GM12878 (cell line): ENCODE measurements at regions not wholly inside any gene's neighbourhood (a gene's known extent, or its start where the extent isn't known, plus 50 kb on each side); places are given as distances from the start of the nearest gene placed in this dataset.

Experiments
- ATAC-seq: fragments of 200-7000 bp; cut with Tn5 transposase; 3 replicates; pipeline ENCODE4 v1.9.1; 2020; ENCODE audit warnings: mild to moderate bottlenecking, moderate library complexity
- BruUV-seq: library from RNA; stranded (reverse); fragments of 400-500 nt; replicated peaks from 2 replicates; lab custom pipeline; 2021; lab: Mats Ljungman, UMichigan
- CTCF ChIA-PET: fragments of 300-600 bp; sonication (Branson Sonifier 250); formaldehyde crosslinking; extraction: SDS; loops from one replicate; lab custom pipeline; 2021; ENCODE audit warnings: inconsistent platforms; lab: Yijun Ruan, JAX
- POLR2A ChIA-PET: fragments of 350-600 bp; formaldehyde crosslinking; extraction: SDS; loops from one replicate; lab custom pipeline; 2021; ENCODE audit warnings: inconsistent platforms; lab: Charles Lee
- RAD21 ChIA-PET: fragments of 300-600 bp; sonication (Branson Sonifier 250); formaldehyde crosslinking; loops from one replicate; lab custom pipeline; 2023; ENCODE audit warnings: antibody characterized with exemption; ENCODE audit not compliant: unreplicated experiment; lab: Charles Lee
- SMC1A ChIA-PET: fragments of 300-600 bp; sonication (Branson Sonifier 250); formaldehyde crosslinking; loops from one replicate; lab custom pipeline; 2023; ENCODE audit not compliant: unreplicated experiment, uncharacterized antibody; lab: Charles Lee
- DNase-seq: peaks from one replicate; pipeline ENCODE4 v3.0.0-alpha.2; 2011; ENCODE audit warnings: low read depth, low spot score
- FAIRE-seq: peaks from 3 replicates; lab custom pipeline; 2011; peaks lifted over from hg19 to GRCh38; lab: Jason Lieb, UNC
- H2AFZ ChIP-seq: 2 replicates; pipeline ENCODE4 v1.6.0; 2011; ENCODE audit warnings: low read depth, low read length, control low read depth; ENCODE audit not compliant: control insufficient read depth
- H3K27ac ChIP-seq: 2 replicates; pipeline ENCODE4 v1.5.1; 2011; ENCODE audit warnings: control low read depth; ENCODE audit not compliant: control insufficient read depth, insufficient read depth
- H3K27me3 ChIP-seq, 2 experiments: replicated peaks in 1 of 2; 2 replicates each; pipeline versions ENCODE4 v1.6.0 to v1.6.1; 2011; ENCODE audit warnings: low read length in 1 of 2; ENCODE audit not compliant: control insufficient read depth in 2 of 2, insufficient read depth in 2 of 2
- H3K36me3 ChIP-seq, 2 experiments: 2 replicates each; pipeline ENCODE4 v1.5.1; 2011; ENCODE audit warnings: low read length in 1 of 2; ENCODE audit not compliant: control insufficient read depth in 2 of 2, insufficient read depth in 2 of 2
- H3K4me1 ChIP-seq: 2 replicates; pipeline ENCODE4 v1.6.1; 2011; ENCODE audit warnings: mild to moderate bottlenecking, low read length, moderate library complexity, mixed read lengths; ENCODE audit not compliant: control insufficient read depth, insufficient read depth
- H3K4me2 ChIP-seq: 2 replicates; pipeline ENCODE4 v1.6.0; 2011; ENCODE audit warnings: control low read depth; ENCODE audit not compliant: control insufficient read depth, insufficient read depth
- H3K4me3 ChIP-seq: fragments of 200-600 bp; sonication (generic); 2 replicates; pipeline ENCODE4 v1.5.1; 2016
- H3K79me2 ChIP-seq: 2 replicates; pipeline ENCODE4 v1.6.0; 2011; ENCODE audit warnings: low read length; ENCODE audit not compliant: control insufficient read depth, insufficient read depth
- H3K9ac ChIP-seq: 2 replicates; pipeline ENCODE4 v1.8.0; 2011; ENCODE audit warnings: low read length, control low read depth, mixed read lengths; ENCODE audit not compliant: control insufficient read depth, insufficient read depth
- H3K9me3 ChIP-seq: replicated peaks from 3 replicates; pipeline ENCODE4 v1.5.1; 2011; ENCODE audit warnings: mild to moderate bottlenecking, low read length; ENCODE audit not compliant: control insufficient read depth, insufficient read depth
- H4K20me1 ChIP-seq: 2 replicates; pipeline ENCODE4 v1.6.0; 2011; ENCODE audit not compliant: control insufficient read depth, insufficient read depth
- BCL11A ChIP-seq: IDR thresholded peaks from 2 replicates; pipeline ENCODE4 v1.6.1; 2011; ENCODE audit warnings: low read depth, low read length
- BMI1 ChIP-seq: fragments of 450-650 bp; IDR thresholded peaks from 2 replicates; pipeline ENCODE4 v1.6.1; 2016; ENCODE audit warnings: mild to moderate bottlenecking, moderate library complexity, borderline replicate concordance
- IRF3 ChIP-seq: fragments of 450-650 bp; IDR thresholded peaks from 2 replicates; pipeline ENCODE4 v1.6.1; 2014; ENCODE audit warnings: mild to moderate bottlenecking
- KDM1A ChIP-seq: fragments of 200-600 bp; sonication (generic); IDR thresholded peaks from 2 replicates; pipeline ENCODE4 v1.6.1; 2016; ENCODE audit warnings: borderline replicate concordance
- NFYA ChIP-seq: IDR thresholded peaks from 2 replicates; pipeline ENCODE4 v1.6.1; 2011; ENCODE audit warnings: low read depth, mild to moderate bottlenecking, low read length, improper control_type of control experiment, borderline replicate concordance
- RCOR1 ChIP-seq: conservative IDR thresholded peaks from 2 replicates; pipeline ENCODE4 v1.6.1; 2012; ENCODE audit warnings: low read depth, low read length, improper control_type of control experiment
- SREBF1 ChIP-seq: IDR thresholded peaks from 2 replicates; pipeline ENCODE4 v1.6.1; 2012; ENCODE audit warnings: mild to moderate bottlenecking, low read length
- SREBF2 ChIP-seq: IDR thresholded peaks from 2 replicates; pipeline ENCODE4 v1.6.1; 2012; ENCODE audit warnings: mild to moderate bottlenecking, low read length
- STAT3 ChIP-seq: IDR thresholded peaks from 2 replicates; pipeline ENCODE4 v1.6.1; 2011; ENCODE audit warnings: low read depth, low read length, improper control_type of control experiment
- WGBS: methylation state at CpG from one replicate; pipeline ENCODE4 v1.1.6; 2016; ENCODE audit warnings: low lambda C conversion rate; ENCODE audit not compliant: insufficient replicate concordance, insufficient coverage; ENCODE audit errors: missing lambda C conversion rate; 5-methylcytosine and 5-hydroxymethylcytosine counted together
- in situ Hi-C: fragments of 300-500 bp; cut with MboI; formaldehyde crosslinking; loops from 9 replicates; pipeline ENCODE4 v1.14.3; 2018; ENCODE audit warnings: mixed read lengths
- intact Hi-C: fragments of 100-400 bp; cut with micrococcal nuclease; formaldehyde crosslinking; loops from one replicate; pipeline ENCODE4 v1.14.2; 2022; ENCODE audit not compliant: unreplicated experiment
- TF ChIP-seq, protein P1 (sequence below): IDR thresholded peaks from 2 replicates; pipeline ENCODE4 v1.6.1; 2012; ENCODE audit warnings: low read depth, low read length, improper control_type of control experiment
- TF ChIP-seq, protein P2 (sequence below): fragments of 150-350 bp; IDR thresholded peaks from 2 replicates; pipeline ENCODE4 v1.6.1; 2016; ENCODE audit warnings: low read depth, low read length

DNA sequence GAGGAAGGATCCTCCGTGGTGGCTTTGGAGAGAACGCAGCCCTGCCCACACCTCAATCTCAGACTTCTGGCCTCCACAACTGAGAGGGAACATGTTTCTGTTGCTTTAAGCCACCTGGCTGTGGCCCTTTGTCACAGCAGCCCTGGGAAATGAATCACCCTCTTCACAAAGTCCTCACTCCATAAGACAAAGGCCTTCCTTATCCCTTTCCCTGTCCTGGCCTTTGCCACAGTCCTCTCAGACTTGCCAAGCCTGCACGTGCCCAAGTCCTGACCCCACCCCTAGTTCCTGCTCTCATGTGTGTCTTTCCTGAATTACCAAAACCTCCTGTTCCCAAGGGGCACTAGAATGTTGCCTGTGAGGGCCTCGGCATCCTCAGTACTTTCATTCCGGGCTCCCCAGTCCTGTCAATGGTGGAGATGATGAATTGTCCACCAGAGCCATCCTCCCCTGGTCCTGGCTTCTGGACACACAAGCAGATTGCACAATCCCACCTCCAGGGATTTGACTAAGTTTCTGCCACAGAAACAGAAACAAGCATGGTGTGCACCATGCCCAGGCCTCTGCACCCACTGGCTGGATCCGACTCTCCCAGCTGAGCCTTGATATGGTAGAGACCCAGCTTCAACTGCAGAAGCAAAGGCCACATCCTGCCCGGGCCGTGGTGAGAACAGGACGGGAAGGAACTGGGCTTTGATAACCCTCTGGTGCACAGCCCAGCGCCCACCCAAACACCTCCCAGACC is 232.6 kb upstream of the PDE10A start:
- H2AFZ ChIP-seq: no peak overlapping the region
- in situ Hi-C loops (no loop called here), intact Hi-C loops (no loop called here)
- no TSS peak for BruUV-seq
- H3K9me3 ChIP-seq: no peaks in the 10 kb centered on the region
- RAD21 ChIA-PET: no interaction called here
- ATAC-seq: no peak
- SMC1A ChIA-PET: interaction anchor here (1.0 kb wide), 1 partner anchor 18 kb away, joined by 3 read pairs; no protein-coding TSS in a partner anchor
- CTCF ChIA-PET: no interaction called here
- no peaks in the 10 kb centered on the region for H3K27me3 ChIP-seq
- POLR2A ChIA-PET: no interaction called here
- no peak overlapping the region for H3K9ac ChIP-seq
- 6% methylated on average over 10 of the region's 10 CpGs for WGBS
- TF ChIP-seq STAT3 (no peak), KDM1A (no peak)
- TF ChIP-seq, protein P1, sequence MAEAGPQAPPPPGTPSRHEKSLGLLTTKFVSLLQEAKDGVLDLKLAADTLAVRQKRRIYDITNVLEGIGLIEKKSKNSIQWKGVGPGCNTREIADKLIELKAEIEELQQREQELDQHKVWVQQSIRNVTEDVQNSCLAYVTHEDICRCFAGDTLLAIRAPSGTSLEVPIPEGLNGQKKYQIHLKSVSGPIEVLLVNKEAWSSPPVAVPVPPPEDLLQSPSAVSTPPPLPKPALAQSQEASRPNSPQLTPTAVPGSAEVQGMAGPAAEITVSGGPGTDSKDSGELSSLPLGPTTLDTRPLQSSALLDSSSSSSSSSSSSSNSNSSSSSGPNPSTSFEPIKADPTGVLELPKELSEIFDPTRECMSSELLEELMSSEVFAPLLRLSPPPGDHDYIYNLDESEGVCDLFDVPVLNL: no peak
- no peak overlapping the region for H3K4me2 ChIP-seq
- H3K36me3 ChIP-seq: no peaks in the 10 kb centered on the region
- H4K20me1 ChIP-seq: no peaks in the 10 kb centered on the region
- no peaks in the 10 kb centered on the region for H3K79me2 ChIP-seq
- H3K4me1 ChIP-seq: no peaks in the 10 kb centered on the region
- H3K27ac ChIP-seq: no peak overlapping the region
- FAIRE-seq: no peak
- H3K4me3 ChIP-seq: no peak overlapping the region
- no peak for DNase-seq

DNA sequence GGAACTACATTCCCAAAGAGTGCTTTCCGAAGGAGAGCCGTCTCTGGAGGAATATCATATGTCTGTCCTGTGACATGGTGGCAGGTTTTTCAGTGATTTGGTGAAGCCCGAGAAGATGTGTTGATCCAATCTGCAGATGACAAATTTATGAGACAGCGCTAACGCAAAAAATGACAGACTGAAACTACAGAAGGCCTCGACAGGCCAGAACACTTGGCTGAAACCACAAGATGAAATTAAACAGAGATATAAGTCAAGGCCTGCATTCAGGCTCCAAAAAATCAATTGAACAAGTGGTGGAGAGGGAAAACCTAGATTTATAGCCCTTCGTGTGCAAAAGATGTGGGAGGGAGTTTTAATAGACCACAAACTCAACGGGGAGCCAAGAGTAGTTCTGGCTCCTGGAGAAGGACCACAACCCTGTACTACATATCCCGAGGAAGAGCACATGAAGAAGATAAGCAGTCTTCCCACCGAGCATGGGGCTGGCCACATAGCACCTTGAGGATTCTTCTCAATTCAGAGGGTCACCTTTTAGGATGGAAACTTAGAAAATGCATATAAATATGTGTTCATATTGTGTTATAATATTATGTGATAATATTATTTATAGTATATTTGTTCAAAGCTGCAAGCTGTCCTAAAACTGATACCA is 231.3 kb upstream of the PDE10A start:
- Histone ChIP-seq H3K4me2 (no peak overlapping the region), H3K9ac (no peak overlapping the region), H3K79me2 (no peaks in the 10 kb centered on the region), H3K27me3 (no peaks in the 10 kb centered on the region), H3K36me3 (no peaks in the 10 kb centered on the region), H2AFZ (no peak overlapping the region), H4K20me1 (no peaks in the 10 kb centered on the region), H3K4me3 (no peak overlapping the region), H3K27ac (no peak overlapping the region), H3K4me1 (no peaks in the 10 kb centered on the region), H3K9me3 (no peaks in the 10 kb centered on the region)
- FAIRE-seq (no peak), DNase-seq (no peak), ATAC-seq (no peak)
- CTCF ChIA-PET: no interaction called here
- in situ Hi-C loops (no loop called here), intact Hi-C loops (no loop called here)
- POLR2A ChIA-PET: no interaction called here
- RAD21 ChIA-PET: no interaction called here
- SMC1A ChIA-PET: interaction anchor here (1.0 kb wide), 1 partner anchor 17 kb away, joined by 3 read pairs; no protein-coding TSS in a partner anchor
- BruUV-seq: no TSS peak
- WGBS: 27% methylated on average over 10 of the region's 10 CpGs
- TF ChIP-seq IRF3: no peak
- no peak for TF ChIP-seq SREBF2
- no peak for TF ChIP-seq BMI1
- TF ChIP-seq BCL11A: no peak
- no peak for TF ChIP-seq RCOR1
- TF ChIP-seq, protein P2, sequence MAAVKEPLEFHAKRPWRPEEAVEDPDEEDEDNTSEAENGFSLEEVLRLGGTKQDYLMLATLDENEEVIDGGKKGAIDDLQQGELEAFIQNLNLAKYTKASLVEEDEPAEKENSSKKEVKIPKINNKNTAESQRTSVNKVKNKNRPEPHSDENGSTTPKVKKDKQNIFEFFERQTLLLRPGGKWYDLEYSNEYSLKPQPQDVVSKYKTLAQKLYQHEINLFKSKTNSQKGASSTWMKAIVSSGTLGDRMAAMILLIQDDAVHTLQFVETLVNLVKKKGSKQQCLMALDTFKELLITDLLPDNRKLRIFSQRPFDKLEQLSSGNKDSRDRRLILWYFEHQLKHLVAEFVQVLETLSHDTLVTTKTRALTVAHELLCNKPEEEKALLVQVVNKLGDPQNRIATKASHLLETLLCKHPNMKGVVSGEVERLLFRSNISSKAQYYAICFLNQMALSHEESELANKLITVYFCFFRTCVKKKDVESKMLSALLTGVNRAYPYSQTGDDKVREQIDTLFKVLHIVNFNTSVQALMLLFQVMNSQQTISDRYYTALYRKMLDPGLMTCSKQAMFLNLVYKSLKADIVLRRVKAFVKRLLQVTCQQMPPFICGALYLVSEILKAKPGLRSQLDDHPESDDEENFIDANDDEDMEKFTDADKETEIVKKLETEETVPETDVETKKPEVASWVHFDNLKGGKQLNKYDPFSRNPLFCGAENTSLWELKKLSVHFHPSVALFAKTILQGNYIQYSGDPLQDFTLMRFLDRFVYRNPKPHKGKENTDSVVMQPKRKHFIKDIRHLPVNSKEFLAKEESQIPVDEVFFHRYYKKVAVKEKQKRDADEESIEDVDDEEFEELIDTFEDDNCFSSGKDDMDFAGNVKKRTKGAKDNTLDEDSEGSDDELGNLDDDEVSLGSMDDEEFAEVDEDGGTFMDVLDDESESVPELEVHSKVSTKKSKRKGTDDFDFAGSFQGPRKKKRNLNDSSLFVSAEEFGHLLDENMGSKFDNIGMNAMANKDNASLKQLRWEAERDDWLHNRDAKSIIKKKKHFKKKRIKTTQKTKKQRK: no peak
- TF ChIP-seq NFYA: no peak
- TF ChIP-seq SREBF1: no peak
